ENCODE measurements at regions not wholly inside any gene's neighbourhood (a gene's known extent, or its start where the extent isn't known, plus 50 kb on each side); places are given as distances from the start of the nearest gene placed in this dataset.

GRCh38 chrX:66914080-66914479 is 275.2 kb upstream of the EDA2R start:
- TF ChIP-seq POLR2A (IDR thresholded peaks at IDR 0.05), result no peak
- TF ChIP-seq CTCF (IDR thresholded peaks at IDR 0.05), result no peak
